ENCODE measurements at regions not wholly inside any gene's neighbourhood (a gene's known extent, or its start where the extent isn't known, plus 50 kb on each side); places are given as distances from the start of the nearest gene placed in this dataset.
"Not testable (repeated sequence)": the region's sequence is repeated elsewhere in the genome, so short reads cannot be mapped to it uniquely, and the experiment has no call there.

DNA sequence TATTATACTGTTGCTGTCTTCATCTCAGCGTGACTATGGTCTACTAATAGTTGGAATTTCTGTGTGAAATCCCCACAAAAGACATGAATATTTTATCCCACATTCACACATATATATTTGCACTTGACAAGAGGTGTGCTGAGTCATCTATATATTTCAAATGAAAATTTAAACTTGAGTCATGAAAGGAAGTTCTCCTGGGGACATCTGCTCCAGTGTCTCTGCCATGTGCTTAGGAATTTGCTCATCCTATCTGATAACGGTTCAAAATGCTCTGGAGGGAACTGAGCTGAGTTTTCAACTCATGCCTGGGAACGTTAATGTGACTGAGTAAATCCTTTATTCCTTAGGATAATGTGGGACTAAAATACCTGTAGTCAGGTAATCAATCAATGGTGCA, 326.2 kb upstream of the MEX3C start:
- DNase-seq (ENCODE audit: low read depth) = no peak

DNA sequence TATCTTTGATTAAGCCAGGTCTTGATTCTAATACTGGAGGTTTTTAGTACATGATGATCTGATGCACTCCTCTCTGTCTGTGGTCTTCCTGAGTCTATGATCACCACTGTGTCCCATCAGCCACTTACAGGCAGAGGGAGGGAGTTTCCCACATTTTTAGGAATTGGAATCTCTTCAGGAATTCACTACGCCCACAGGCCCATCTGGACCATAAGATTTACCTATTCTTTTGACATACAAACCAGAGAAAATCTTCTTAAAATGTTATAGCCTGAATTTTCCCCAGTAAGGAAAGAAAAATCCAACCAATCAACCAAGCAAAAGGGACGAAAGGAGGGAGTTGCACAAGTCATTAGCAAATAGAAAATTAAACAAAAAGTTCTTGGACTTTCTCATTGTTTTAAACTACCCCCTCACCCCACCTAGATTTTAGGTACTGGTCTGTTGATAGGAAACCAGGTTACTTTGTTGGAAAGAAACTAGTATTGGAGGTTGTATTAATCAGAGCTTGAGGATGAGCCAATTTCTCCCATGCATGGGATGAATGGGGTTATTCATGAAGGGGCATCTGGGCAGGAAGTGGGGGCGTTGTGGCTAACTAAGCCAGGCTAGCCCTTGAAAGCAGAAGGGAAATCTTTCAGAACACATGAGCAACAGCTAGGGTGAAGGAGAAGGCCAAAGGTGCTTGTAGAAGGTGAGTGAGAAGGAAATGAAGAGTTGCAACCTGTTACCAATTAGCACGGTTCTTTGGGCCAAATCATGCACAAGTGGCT, 328.2 kb upstream of the MEX3C start:
- no peak for DNase-seq (ENCODE audit: low read depth)

DNA sequence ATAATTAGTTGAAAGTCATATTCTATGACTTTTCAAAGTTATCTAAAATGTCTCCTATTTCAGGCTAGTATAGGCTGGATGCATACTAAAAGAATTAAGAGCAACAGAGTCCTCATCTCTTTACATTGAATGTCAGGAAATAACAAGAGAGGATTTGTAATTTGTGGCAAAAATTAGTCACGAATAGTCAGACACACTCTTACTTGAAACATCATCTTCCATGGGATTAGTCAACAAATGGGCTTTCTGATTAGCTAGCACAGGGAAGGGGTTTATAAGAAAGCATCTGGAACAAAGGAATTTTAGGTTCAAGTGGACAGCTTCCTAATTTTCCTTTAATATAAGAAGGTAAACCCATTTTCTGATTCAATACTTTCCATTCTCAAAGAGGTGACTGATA, 330.3 kb upstream of the MEX3C start:
- DNase-seq (ENCODE audit: low read depth) = no peak

DNA sequence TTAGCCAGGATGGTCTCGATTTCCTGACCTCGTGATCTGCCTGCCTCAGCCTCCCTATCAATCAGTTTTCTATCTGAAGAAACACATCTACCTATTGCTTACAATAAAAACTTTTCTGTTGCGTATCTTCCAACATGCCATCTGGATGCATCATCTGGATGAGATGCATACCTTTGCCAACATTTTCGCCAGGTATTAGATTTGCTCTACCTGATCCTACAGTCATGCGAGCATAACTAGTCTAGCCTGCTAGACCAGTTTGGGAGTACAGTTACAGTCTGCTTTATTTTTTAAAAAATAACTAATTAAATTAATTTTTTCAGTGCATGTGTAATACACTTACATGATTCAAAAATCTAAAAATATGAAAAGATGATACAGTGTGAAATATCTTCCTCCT, 334.0 kb upstream of the MEX3C start:
- DNase-seq (ENCODE audit: low read depth) = no peak

DNA sequence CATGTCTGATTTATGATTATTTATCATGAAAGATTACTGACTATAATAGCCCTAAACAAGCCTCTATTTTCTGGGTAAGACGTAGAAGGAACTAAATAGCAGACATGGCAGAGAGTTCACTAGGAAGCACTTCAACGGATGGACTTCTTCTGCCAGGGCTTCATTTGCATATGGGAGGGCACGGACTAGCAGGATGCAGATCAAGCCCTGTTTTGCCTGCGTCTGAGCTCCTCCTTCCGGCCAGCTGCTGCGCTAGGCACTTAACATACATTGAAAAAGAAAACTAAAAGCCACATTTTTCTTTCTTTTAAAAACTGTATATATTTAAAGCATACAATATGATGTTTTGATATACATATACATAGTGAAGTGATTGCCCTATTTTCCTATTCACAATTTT, 340.0 kb upstream of the MEX3C start:
- no peak for DNase-seq (ENCODE audit: low read depth)

DNA sequence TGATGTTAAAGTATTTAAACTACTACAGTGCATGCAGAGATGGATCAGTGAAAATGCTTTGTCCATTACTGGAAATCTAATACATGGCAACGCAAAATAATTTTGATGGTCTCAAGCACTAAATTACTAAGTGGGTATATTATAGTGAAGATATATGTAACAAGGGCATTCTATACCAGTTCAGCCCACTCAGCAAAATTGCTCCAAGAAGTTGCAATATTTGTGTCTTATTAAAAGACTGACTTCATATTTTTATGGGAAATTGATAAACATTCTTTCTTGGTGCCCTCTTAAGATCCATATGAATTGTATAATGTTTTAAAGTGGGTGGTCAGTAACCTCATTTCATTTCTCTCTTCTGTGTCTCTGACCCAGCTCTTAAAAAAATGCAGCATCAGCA, 343.1 kb upstream of the MEX3C start:
- no peak for DNase-seq (ENCODE audit: low read depth)

DNA sequence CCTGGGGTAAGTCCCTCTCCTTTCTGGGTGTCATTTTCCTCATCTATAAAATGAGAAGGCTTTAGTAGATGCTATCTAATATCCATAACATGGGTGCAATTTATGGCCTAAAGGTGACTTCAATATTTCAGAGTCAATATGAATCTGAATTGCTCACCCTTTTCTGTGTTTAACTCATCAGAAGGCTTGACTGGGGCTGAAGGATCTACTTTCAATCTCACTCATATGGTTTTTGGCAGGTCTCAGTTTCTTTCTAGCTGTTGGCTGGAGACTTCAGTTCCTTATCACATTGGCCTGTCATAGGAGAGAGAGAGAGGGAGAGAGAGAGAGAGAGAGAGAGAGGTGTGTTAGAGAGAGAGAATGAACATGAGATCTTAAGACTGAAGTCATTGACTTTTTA, 343.7 kb upstream of the MEX3C start:
- DNase-seq (ENCODE audit: low read depth) = no peak

DNA sequence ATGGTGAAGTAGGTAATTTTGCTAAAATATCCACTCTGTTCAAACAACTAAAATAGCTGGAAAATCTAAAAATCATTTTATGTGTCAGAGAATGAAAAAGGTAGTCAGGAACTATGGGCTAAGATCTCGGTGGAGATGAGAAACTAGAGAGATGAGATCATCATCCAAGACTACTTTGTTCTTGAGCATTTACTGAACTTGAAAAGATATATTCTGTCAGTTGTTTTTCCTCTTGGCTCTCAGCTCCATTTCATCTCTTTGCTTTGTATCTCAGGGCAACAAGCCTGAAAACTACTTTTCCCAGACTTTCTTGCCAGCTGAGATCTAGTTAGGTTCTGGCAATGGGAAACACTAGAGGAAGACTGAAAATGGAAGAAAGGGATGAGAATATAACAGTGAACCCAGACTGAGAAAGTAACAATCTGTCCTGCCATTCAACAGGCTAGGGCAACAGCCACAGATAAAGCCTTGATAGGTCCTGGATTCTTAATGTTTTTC, 346.2 kb upstream of the MEX3C start:
- DNase-seq (ENCODE audit: low read depth) = no peak

DNA sequence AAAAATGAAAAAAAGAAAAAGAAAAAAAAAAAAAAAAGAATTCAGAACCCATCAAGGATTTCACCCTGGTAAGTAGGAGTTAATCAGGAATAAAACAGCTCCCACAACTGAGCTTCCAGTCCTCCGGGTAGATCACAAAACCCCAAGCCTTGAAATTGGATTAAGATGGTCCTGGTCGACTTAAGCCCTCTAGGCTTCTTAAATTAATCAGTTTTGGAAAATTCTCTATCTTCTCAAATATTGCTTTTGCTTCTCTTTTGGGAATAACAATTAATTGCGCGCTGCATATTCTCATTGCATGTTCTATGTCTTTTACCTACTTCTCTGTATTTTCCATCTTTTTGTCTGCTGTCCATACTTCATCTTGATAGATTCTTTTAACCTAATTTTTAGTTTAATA, 348.0 kb upstream of the MEX3C start:
- no peak for DNase-seq (ENCODE audit: low read depth)

DNA sequence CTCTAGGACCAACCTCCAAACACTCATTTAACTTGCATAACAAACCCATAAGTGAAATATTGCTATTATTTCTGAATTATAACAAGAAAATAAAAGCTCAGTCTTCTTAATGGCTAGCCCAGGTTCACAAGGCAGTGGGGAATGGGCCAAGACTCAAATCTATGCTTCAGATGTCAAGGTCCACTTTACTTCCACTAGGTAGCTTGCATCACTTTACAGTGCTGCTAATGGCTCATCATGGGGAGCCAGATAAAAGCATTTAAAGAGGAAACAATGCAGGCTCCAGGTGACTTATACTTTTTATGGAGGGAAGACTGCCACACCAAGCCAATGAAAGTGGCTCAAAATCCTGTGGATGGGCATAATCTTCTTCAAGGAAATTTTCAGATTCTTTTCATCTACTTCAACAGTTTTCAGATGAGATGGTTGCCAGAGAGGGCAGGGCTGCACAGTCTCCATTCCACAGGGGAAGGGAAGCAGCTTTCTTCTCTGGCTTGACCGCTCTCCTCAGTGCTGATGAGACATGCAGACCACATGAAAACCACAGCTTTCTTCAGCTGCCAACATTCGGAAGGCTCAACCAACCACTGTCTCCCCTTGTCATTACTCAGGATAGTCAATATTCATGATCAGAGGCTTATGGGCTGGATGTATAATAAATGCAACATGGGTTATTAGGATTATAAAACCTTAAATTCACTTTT, 361.9 kb upstream of the MEX3C start:
- no peak for DNase-seq (ENCODE audit: low read depth)

DNA sequence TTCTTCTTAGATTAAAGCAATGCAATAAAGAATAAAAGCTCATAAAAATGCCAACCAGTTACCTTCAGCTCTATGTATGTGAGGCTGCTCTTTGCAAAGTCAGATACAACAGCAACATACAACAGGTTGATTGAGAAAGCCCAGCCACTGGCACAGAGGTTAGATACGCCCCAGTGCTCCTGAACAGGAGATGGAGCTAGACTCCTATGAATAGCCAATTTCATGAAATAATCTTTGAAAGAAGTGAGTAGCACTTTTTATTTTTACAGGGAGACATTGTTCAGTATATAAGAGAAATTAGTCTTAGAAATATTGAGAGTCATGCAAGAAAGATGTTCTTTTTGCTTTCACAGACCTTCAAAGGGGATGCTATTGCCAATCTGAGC, 362.4 kb upstream of the MEX3C start:
- DNase-seq (ENCODE audit: low read depth) = no peak

DNA sequence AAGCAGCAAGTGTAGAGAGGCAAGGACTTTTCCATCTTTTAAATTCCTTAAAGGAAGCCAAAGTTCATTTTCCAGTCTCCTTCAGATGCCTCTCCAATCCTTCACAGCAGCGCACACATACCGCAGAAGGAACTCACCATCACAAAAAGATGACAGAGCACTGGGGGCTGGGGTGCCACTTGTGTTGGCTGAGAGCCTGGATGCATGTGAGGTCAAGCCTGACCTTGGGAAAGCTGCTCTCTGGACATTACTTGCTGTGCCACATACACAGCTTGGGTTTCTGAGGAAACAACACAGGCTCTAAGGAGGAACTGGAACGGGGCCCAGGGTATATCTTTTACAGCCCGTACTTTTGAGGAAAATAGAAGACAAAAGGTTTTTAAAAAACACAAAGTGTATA, 364.3 kb upstream of the MEX3C start:
- no peak for DNase-seq (ENCODE audit: low read depth)

DNA sequence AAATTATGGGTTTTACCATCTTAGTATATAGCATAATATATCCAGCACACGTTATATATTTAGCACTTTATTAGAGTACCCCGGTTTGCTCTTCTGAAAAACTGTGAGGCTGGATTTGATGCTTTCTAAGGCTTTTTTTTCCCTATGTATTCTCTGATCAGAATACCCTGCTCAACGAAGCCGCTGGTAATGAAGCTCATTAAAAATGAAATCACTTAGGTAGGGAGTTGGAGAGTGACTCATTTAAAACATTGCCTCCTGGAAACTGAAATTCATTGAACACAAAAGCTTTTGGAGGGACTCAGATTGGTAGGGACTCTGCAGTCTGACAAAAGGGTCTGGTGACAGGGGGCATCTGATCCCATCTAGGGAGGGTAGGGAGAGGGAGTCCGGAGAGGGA, 365.4 kb upstream of the MEX3C start:
- no peak for DNase-seq (ENCODE audit: low read depth)

DNA sequence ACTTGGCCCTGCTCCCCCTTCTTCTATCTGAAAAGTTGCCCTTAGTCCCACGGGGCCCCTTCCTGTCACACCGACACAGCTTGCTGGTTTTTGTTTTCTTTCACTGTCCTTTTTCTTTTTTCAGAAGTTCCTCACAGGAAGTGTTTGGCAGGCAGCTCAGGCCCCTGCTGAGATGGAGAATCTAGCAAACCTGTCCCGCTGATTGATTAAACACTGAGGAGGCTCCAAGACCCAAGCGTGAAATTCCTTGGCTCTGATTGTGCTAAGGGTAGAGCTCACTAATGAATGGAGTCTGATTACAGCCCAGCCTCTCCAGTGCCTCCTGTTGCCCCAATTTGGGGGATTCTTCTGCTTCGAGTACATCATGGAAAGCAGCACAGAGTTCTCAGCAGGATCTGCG, 365.9 kb upstream of the MEX3C start:
- no peak for DNase-seq (ENCODE audit: low read depth)

DNA sequence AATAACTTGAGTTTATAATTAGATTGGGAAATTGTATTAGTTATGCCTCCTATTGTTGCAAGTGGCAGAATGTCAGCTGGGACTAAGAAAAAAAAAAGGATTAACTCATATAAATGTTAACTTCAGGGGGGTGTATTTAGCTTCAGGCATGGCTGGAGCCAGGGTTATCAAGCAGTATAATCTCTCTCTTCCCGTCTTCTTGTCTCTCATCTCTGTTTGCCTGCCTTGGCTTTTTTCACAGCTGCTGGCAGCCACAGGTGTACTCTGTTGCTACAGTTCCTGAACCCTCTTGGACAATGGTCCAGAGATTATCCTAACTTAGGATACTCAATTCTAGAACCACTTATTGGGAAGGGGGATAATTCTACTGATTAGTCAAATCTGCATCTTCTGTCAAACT, 370.7 kb upstream of the MEX3C start:
- DNase-seq (ENCODE audit: low read depth) = no peak

DNA sequence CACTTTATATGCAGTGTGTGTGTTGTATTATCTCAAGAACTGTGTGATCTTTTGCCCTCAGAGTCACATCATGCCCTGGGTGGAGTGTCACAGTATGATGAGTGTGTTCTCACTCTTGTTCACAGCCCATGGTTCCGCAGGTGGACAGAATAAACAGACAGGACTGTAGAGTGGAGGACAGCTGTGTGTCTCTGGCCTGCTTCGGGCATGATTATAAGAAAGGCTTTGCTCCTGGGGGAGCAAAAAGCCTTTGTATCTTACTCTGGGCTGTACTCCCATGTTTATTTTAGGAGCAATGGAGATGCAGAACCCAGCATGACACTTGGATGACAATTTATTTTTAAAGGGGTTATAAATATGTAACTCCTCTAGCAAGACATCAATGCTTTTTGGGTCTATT, 371.7 kb upstream of the MEX3C start:
- no peak for DNase-seq (ENCODE audit: low read depth)

DNA sequence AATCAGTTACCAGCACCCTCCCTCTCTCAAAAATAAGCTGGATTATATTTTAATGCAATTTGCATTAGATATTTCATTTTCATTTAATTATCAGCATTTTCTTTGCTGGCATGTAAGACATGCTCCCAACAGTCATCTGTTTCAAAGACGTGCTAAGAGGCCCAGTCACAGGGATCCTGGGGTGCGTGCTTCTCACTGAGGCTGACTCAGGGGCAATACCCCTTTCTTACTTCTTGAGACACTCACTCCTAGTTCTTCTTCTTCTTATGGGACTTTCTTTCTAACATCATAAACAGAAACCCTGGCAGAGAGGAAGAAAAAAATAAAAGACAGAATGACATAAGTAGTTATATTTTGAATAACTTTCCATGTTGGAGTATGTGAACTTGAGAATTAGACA, 372.1 kb upstream of the MEX3C start:
- DNase-seq (ENCODE audit: low read depth) = no peak

DNA sequence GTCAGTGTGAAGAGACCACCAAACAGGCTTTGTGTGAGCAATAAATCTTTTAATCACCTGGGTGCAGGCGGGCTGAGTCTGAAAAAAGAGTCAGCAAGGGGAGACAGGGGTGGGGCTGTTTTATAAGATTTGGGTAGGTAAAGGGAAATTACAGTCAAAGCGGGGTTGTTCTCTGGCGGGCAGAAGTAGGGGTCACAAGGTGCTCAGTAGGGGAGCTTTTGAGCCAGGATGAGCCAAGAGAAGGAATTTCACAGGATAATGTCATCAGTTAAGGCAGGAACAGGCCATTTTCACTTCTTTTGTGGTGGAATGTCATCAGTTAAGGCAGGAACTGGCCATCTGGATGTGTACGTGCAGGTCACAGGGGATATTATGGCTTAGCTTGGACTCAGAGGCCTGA, 372.6 kb upstream of the MEX3C start:
- not testable (repeated sequence) for DNase-seq (ENCODE audit: low read depth)

DNA sequence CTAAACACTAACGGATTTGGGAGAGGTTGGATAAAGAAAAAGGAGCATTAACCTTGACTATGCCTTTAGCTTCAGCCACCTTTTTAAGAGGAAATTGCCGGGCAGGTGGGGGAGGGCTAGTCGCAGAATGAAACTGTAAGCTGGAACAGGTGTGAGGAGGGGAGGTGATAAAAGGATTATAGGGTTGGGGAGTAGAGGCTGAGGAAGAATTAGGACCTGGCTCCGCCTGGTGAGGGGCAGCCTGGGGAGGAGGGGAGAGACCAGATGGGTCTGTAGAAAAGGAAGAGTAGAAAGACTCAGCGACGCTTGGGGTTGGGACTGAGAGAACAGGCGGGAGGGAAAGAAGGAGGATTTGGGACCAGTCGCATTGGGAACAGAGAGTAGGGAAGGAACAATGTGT, 376.4 kb upstream of the MEX3C start:
- DNase-seq (ENCODE audit: low read depth) = not testable (repeated sequence)

DNA sequence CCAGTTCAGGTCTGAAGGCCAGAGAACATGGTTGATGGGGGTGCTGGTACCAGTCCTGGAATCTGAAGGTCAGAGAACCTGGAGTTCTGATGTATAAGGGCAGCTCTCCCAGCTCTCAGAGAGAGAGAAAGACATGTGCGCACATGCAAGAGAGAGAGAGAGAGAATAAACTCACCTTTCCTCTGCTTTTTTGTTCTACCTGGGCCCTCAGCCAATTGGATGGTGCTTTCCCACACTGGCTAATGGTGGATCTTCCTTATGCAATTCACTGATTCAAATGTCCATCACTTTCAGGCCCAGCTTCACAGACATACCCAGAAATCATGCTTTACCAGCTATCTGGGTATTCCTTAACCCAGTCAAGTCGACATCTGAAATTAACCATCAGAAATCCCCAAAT, 377.7 kb upstream of the MEX3C start:
- DNase-seq (ENCODE audit: low read depth) = no peak

DNA sequence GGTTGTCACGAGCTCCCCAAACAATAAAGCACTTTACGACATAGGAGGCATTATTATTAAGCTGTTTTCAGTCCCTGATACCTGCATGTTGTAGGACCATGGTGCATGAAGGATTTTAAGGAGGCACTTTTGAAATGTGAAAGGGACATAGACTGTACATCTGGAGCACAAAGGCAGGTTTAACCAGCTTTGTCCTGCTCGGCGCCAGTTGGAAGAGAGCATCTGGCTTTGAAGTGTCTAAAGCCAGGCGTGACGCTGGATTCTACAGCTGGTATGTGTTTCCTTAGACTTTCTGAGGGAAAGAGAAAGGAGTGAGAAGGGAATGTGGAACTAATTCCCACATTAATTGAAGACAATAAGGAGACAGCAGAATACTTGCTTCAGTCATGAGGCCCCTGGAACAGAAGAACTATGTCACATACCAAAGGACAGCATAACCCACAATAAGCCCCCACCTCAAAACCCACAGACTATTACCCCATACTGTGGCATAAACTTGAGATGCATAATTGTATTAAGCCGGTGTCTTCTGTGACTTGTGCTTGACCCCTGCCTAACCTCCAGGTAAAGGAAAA, 381.0 kb upstream of the MEX3C start:
- no peak for DNase-seq (ENCODE audit: low read depth)

DNA sequence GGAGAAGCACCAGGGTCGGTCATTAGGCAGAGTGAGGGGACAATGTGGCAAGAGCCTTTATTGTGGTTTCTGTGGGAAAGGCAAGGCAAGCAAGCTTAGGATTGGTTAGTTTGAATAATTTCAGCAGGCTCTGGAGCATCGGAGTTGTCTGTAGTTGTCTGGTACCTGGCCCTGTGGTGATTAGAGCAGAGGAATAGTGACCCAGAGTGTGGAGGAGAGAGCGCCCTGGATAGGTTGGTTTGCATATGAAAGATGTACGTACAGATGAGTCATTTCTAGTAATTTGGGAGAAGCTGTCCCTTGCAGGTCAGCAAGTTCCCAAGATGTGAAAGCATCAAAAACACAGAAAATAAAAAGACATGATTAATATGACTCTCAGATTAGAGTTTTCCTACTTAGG, 383.1 kb upstream of the MEX3C start:
- DNase-seq (ENCODE audit: low read depth) = no peak

DNA sequence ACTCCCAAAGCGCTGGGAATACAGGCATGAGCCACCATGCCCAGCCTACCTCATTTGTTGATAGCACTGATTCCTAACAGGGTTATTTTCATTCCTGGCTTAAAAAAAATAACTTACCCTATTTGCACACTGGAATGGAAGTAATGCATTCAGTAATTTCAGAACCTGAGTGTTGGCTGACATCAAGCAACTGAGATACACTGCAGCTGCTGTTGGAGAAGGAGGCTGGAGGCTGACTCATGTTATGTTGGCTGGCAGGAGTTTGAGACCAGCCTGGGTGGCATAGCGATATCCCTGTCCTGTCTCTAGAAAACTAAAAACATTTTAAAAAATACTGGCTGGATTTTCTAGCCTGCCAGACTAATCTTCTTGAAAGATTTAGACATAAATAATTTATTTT, 385.1 kb upstream of the MEX3C start:
- no peak for DNase-seq (ENCODE audit: low read depth)

DNA sequence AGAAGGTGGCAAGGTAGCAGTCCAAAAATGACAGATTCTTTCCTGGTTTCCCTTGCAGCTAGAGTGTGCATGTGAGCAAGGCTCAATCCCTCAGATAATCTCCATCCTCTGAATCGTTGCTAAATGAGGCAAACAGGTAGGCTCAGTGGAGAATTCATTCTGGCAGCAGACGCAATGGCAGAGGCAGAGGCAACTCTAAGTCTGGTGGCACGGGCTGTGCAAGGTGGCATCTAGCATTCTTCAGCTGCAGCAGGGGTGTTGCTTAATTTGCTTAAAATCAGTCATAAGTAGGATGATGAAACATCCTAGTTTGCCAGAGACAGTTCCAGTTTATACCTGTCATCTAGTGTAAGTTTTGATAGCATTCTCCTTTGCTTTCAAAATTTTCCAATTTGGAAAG, 391.1 kb upstream of the MEX3C start:
- DNase-seq (ENCODE audit: low read depth) = no peak
